GM23338 (cell line): ENCODE measurements at regions not wholly inside any gene's neighbourhood (a gene's known extent, or its start where the extent isn't known, plus 50 kb on each side); places are given as distances from the start of the nearest gene placed in this dataset.

Source experiments
- ATAC-seq: fragments of 200-7000 bp; cut with Tn5 transposase; 3 replicates; pipeline ENCODE4 v1.9.1; 2020
- DNase-seq: peaks from one replicate; pipeline ENCODE4 v3.0.0-alpha.2; 2015; ENCODE audit warnings: low spot score
- H2AFZ ChIP-seq: fragments of 200-600 bp; sonication (generic); 2 replicates; pipeline ENCODE4 v1.8.0; 2016; ENCODE audit warnings: antibody characterized with exemption, mild to moderate bottlenecking, moderate library complexity
- H3F3A ChIP-seq: fragments of 200-600 bp; sonication (generic); replicated peaks from 2 replicates; pipeline ENCODE4 v1.8.0; 2017; ENCODE audit warnings: antibody characterized with exemption, mixed run types, low read depth
- H3K27ac ChIP-seq: fragments of 200-600 bp; sonication (generic); 2 replicates; pipeline ENCODE4 v1.6.1; 2016; ENCODE audit warnings: low read depth
- H3K27me3 ChIP-seq: fragments of 200-600 bp; sonication (generic); 2 replicates; pipeline ENCODE4 v1.8.0; 2016; ENCODE audit warnings: mild to moderate bottlenecking, mixed run types, moderate library complexity; ENCODE audit not compliant: insufficient read depth
- H3K36me3 ChIP-seq: fragments of 200-600 bp; sonication (generic); 2 replicates; pipeline ENCODE4 v1.8.0; 2016; ENCODE audit warnings: mild to moderate bottlenecking; ENCODE audit not compliant: insufficient read depth
- H3K4me1 ChIP-seq: fragments of 200-600 bp; sonication (generic); 2 replicates; pipeline ENCODE4 v1.8.0; 2016; ENCODE audit warnings: mild to moderate bottlenecking, moderate library complexity; ENCODE audit not compliant: insufficient read depth
- H3K4me2 ChIP-seq: fragments of 200-600 bp; sonication (generic); 2 replicates; pipeline ENCODE4 v1.7.1; 2017; ENCODE audit warnings: mixed run types
- H3K4me3 ChIP-seq: fragments of 200-600 bp; sonication (generic); 2 replicates; pipeline ENCODE4 v1.6.1; 2016; ENCODE audit warnings: mixed run types
- H3K79me2 ChIP-seq: fragments of 200-600 bp; sonication (generic); replicated peaks from 2 replicates; pipeline ENCODE4 v1.8.0; 2017; ENCODE audit warnings: mild to moderate bottlenecking; ENCODE audit not compliant: insufficient read depth
- H3K9me2 ChIP-seq: fragments of 200-600 bp; sonication (generic); 2 replicates; pipeline ENCODE4 v1.8.0; 2017; ENCODE audit not compliant: insufficient read depth
- H4K20me1 ChIP-seq: fragments of 200-600 bp; sonication (generic); replicated peaks from 2 replicates; pipeline ENCODE4 v1.8.0; 2017; ENCODE audit warnings: mild to moderate bottlenecking; ENCODE audit not compliant: insufficient read depth
- H3K27ac Mint-ChIP-seq: 2 replicates; pipeline ENCODE4 v1.8.0; 2020; ENCODE audit warnings: inconsistent platforms, mild to moderate bottlenecking, moderate library complexity, mixed read lengths
- H3K27me3 Mint-ChIP-seq: 3 replicates; pipeline ENCODE4 v1.8.0; 2022; ENCODE audit warnings: low read depth, mild to moderate bottlenecking, moderate library complexity, mixed read lengths, inconsistent platforms; ENCODE audit not compliant: insufficient read depth, poor library complexity
- H3K36me3 Mint-ChIP-seq: 3 replicates; pipeline ENCODE4 v1.8.0; 2021; ENCODE audit warnings: low read depth, mild to moderate bottlenecking, inconsistent platforms, moderate library complexity, mixed read lengths
- H3K4me1 Mint-ChIP-seq: 3 replicates; pipeline ENCODE4 v1.8.0; 2020; ENCODE audit warnings: mild to moderate bottlenecking, inconsistent platforms, mixed read lengths
- H3K4me3 Mint-ChIP-seq: 3 replicates; pipeline ENCODE4 v1.8.0; 2021; ENCODE audit warnings: moderate library complexity, mild to moderate bottlenecking, inconsistent platforms, mixed read lengths
- H3K9me3 Mint-ChIP-seq: 3 replicates; pipeline ENCODE4 v1.8.0; 2020; ENCODE audit warnings: moderate library complexity, mild to moderate bottlenecking, inconsistent platforms, mixed read lengths
- CREB1 ChIP-seq: fragments of 250-450 bp; sonication (Bioruptor Pico); IDR thresholded peaks from 2 replicates; pipeline ENCODE4 v1.5.0; 2020; ENCODE audit warnings: low read depth, mild to moderate bottlenecking, moderate library complexity
- EZH2 ChIP-seq: fragments of 200-600 bp; sonication (generic); IDR thresholded peaks from one replicate; pipeline ENCODE4 v1.8.0; 2017; ENCODE audit warnings: antibody characterized with exemption, mild to moderate bottlenecking, low read depth; ENCODE audit not compliant: unreplicated experiment
- EZH2phosphoT487 ChIP-seq: fragments of 200-600 bp; sonication (generic); IDR thresholded peaks from one replicate; pipeline ENCODE4 v1.8.1; 2018; ENCODE audit warnings: antibody characterized with exemption; ENCODE audit not compliant: unreplicated experiment
- JUNB ChIP-seq: IDR thresholded peaks from one replicate; pipeline ENCODE4 v1.6.1; 2016; ENCODE audit warnings: antibody characterized with exemption; ENCODE audit not compliant: unreplicated experiment
- NANOG ChIP-seq: IDR thresholded peaks from 2 replicates; pipeline ENCODE4 v1.6.1; 2016; ENCODE audit warnings: antibody characterized with exemption, borderline replicate concordance
- POLR2AphosphoS5 ChIP-seq: IDR thresholded peaks from 2 replicates; pipeline ENCODE4 v1.6.1; 2016; ENCODE audit warnings: antibody characterized with exemption, low read depth
- STAT1 ChIP-seq: IDR thresholded peaks from one replicate; pipeline ENCODE4 v1.6.1; 2016; ENCODE audit warnings: antibody characterized with exemption; ENCODE audit not compliant: unreplicated experiment
- ZNF114 ChIP-seq: fragments of 250-450 bp; sonication (Bioruptor Pico); IDR thresholded peaks from 2 replicates; pipeline ENCODE4 v1.5.0; 2020; ENCODE audit warnings: mild to moderate bottlenecking, moderate library complexity
- ZNF331 ChIP-seq: fragments of 250-450 bp; sonication (Bioruptor Pico); IDR thresholded peaks from 2 replicates; pipeline ENCODE4 v1.5.0; 2020; ENCODE audit warnings: low read depth, mild to moderate bottlenecking, moderate library complexity
- TF ChIP-seq, protein P1 (sequence below): fragments of 250-450 bp; sonication (Bioruptor Pico); IDR thresholded peaks from 2 replicates; pipeline ENCODE4 v1.5.0; 2020; ENCODE audit warnings: mild to moderate bottlenecking, moderate library complexity
- TF ChIP-seq, protein P2 (sequence below): IDR thresholded peaks from 2 replicates; pipeline ENCODE4 v1.6.1; 2016; ENCODE audit warnings: antibody characterized with exemption
- TF ChIP-seq, protein P3 (sequence below): IDR thresholded peaks from one replicate; pipeline ENCODE4 v1.6.1; 2018; ENCODE audit warnings: antibody characterized with exemption; ENCODE audit not compliant: unreplicated experiment
- TF ChIP-seq, protein P4 (sequence below), 2 experiments: fragments of 200-600 bp in 1 of 2; sonication (generic) in 1 of 2; conservative IDR thresholded peaks; 2 replicates each; pipeline versions ENCODE4 v1.5.1 to v1.6.1; 2016 to 2017; ENCODE audit warnings: antibody characterized with exemption in 2 of 2, low read depth in 2 of 2, mild to moderate bottlenecking in 2 of 2, moderate library complexity in 1 of 2

DNA sequence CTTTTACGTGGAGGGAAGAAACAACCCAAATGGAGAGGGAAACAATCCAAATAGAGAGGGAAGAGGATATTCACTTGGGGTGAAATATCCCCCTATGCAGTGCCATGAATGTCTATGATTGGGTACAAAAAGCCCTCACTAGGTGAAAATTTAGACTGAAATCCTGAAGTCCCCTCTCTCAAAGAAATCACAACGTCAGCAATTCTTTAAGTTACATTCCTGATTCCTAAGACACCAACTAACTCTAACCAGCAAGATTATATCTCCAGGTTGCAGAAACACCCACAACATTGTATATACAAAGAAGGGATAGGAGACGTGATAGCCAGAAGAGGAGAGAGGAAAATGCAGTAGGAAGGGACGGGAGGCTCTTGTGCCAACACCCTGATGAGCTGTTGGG lies 374.3 kb downstream of the DCAF12L2 start:
- Mint-ChIP-seq H3K4me3 (no peak overlapping the region), H3K4me1 (no peaks in the 10 kb centered on the region), H3K36me3 (no peaks in the 10 kb centered on the region), H3K27ac (no peak overlapping the region), H3K9me3 (peaks cover 7% of the 10 kb centered on the region; the same call in 2 of the 3 replicates), H3K27me3 (peaks cover 3% of the 10 kb centered on the region)
- no peak overlapping the region for H3K4me3 ChIP-seq
- ATAC-seq (no peak), DNase-seq (no peak)
- no peaks in the 10 kb centered on the region for H3F3A ChIP-seq
- H3K79me2 ChIP-seq, result no peaks in the 10 kb centered on the region
- no peak overlapping the region for H3K4me2 ChIP-seq
- H2AFZ ChIP-seq, result no peak overlapping the region
- no peak for TF ChIP-seq STAT1
- TF ChIP-seq NANOG, result no peak
- TF ChIP-seq, protein P1, sequence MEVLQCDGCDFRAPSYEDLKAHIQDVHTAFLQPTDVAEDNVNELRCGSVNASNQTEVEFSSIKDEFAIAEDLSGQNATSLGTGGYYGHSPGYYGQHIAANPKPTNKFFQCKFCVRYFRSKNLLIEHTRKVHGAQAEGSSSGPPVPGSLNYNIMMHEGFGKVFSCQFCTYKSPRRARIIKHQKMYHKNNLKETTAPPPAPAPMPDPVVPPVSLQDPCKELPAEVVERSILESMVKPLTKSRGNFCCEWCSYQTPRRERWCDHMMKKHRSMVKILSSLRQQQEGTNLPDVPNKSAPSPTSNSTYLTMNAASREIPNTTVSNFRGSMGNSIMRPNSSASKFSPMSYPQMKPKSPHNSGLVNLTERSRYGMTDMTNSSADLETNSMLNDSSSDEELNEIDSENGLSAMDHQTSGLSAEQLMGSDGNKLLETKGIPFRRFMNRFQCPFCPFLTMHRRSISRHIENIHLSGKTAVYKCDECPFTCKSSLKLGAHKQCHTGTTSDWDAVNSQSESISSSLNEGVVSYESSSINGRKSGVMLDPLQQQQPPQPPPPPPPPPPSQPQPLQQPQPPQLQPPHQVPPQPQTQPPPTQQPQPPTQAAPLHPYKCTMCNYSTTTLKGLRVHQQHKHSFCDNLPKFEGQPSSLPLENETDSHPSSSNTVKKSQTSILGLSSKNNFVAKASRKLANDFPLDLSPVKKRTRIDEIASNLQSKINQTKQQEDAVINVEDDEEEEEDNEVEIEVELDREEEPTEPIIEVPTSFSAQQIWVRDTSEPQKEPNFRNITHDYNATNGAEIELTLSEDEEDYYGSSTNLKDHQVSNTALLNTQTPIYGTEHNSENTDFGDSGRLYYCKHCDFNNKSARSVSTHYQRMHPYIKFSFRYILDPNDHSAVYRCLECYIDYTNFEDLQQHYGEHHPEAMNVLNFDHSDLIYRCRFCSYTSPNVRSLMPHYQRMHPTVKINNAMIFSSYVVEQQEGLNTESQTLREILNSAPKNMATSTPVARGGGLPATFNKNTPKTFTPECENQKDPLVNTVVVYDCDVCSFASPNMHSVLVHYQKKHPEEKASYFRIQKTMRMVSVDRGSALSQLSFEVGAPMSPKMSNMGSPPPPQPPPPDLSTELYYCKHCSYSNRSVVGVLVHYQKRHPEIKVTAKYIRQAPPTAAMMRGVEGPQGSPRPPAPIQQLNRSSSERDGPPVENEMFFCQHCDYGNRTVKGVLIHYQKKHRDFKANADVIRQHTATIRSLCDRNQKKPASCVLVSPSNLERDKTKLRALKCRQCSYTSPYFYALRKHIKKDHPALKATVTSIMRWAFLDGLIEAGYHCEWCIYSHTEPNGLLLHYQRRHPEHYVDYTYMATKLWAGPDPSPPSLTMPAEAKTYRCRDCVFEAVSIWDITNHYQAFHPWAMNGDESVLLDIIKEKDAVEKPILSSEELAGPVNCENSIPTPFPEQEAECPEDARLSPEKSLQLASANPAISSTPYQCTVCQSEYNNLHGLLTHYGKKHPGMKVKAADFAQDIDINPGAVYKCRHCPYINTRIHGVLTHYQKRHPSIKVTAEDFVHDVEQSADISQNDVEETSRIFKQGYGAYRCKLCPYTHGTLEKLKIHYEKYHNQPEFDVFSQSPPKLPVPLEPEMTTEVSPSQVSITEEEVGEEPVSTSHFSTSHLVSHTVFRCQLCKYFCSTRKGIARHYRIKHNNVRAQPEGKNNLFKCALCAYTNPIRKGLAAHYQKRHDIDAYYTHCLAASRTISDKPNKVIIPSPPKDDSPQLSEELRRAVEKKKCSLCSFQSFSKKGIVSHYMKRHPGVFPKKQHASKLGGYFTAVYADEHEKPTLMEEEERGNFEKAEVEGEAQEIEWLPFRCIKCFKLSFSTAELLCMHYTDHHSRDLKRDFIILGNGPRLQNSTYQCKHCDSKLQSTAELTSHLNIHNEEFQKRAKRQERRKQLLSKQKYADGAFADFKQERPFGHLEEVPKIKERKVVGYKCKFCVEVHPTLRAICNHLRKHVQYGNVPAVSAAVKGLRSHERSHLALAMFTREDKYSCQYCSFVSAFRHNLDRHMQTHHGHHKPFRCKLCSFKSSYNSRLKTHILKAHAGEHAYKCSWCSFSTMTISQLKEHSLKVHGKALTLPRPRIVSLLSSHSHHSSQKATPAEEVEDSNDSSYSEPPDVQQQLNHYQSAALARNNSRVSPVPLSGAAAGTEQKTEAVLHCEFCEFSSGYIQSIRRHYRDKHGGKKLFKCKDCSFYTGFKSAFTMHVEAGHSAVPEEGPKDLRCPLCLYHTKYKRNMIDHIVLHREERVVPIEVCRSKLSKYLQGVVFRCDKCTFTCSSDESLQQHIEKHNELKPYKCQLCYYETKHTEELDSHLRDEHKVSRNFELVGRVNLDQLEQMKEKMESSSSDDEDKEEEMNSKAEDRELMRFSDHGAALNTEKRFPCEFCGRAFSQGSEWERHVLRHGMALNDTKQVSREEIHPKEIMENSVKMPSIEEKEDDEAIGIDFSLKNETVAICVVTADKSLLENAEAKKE, result no peak
- no peak for TF ChIP-seq POLR2AphosphoS5
- TF ChIP-seq ZNF331, result no peak
- no peak for TF ChIP-seq EZH2
- no peak for TF ChIP-seq EZH2phosphoT487
- TF ChIP-seq ZNF114 (CRISPR knock-in tag), result no peak
- TF ChIP-seq, protein P2, sequence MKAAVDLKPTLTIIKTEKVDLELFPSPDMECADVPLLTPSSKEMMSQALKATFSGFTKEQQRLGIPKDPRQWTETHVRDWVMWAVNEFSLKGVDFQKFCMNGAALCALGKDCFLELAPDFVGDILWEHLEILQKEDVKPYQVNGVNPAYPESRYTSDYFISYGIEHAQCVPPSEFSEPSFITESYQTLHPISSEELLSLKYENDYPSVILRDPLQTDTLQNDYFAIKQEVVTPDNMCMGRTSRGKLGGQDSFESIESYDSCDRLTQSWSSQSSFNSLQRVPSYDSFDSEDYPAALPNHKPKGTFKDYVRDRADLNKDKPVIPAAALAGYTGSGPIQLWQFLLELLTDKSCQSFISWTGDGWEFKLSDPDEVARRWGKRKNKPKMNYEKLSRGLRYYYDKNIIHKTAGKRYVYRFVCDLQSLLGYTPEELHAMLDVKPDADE, result no peak
- TF ChIP-seq, protein P3, sequence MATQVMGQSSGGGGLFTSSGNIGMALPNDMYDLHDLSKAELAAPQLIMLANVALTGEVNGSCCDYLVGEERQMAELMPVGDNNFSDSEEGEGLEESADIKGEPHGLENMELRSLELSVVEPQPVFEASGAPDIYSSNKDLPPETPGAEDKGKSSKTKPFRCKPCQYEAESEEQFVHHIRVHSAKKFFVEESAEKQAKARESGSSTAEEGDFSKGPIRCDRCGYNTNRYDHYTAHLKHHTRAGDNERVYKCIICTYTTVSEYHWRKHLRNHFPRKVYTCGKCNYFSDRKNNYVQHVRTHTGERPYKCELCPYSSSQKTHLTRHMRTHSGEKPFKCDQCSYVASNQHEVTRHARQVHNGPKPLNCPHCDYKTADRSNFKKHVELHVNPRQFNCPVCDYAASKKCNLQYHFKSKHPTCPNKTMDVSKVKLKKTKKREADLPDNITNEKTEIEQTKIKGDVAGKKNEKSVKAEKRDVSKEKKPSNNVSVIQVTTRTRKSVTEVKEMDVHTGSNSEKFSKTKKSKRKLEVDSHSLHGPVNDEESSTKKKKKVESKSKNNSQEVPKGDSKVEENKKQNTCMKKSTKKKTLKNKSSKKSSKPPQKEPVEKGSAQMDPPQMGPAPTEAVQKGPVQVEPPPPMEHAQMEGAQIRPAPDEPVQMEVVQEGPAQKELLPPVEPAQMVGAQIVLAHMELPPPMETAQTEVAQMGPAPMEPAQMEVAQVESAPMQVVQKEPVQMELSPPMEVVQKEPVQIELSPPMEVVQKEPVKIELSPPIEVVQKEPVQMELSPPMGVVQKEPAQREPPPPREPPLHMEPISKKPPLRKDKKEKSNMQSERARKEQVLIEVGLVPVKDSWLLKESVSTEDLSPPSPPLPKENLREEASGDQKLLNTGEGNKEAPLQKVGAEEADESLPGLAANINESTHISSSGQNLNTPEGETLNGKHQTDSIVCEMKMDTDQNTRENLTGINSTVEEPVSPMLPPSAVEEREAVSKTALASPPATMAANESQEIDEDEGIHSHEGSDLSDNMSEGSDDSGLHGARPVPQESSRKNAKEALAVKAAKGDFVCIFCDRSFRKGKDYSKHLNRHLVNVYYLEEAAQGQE, result no peak
- TF ChIP-seq JUNB, result no peak
- TF ChIP-seq, protein P4, sequence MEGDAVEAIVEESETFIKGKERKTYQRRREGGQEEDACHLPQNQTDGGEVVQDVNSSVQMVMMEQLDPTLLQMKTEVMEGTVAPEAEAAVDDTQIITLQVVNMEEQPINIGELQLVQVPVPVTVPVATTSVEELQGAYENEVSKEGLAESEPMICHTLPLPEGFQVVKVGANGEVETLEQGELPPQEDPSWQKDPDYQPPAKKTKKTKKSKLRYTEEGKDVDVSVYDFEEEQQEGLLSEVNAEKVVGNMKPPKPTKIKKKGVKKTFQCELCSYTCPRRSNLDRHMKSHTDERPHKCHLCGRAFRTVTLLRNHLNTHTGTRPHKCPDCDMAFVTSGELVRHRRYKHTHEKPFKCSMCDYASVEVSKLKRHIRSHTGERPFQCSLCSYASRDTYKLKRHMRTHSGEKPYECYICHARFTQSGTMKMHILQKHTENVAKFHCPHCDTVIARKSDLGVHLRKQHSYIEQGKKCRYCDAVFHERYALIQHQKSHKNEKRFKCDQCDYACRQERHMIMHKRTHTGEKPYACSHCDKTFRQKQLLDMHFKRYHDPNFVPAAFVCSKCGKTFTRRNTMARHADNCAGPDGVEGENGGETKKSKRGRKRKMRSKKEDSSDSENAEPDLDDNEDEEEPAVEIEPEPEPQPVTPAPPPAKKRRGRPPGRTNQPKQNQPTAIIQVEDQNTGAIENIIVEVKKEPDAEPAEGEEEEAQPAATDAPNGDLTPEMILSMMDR (conservative IDR thresholded peaks at IDR 0.05; ENCODE audit: low read depth in 2 of 2), result no peak
- no peak for TF ChIP-seq CREB1
- no peaks in the 10 kb centered on the region for H4K20me1 ChIP-seq
- H3K9me2 ChIP-seq, result no peaks in the 10 kb centered on the region
- no peaks in the 10 kb centered on the region for H3K27me3 ChIP-seq
- no peaks in the 10 kb centered on the region for H3K4me1 ChIP-seq
- no peaks in the 10 kb centered on the region for H3K36me3 ChIP-seq
- H3K27ac ChIP-seq, result no peak overlapping the region
